Lower leg skin (tissue), 3 donors: ENCODE measurements at regions not wholly inside any gene's neighbourhood (a gene's known extent, or its start where the extent isn't known, plus 50 kb on each side); places are given as distances from the start of the nearest gene placed in this dataset.

Experiments
- CTCF ChIP-seq, 3 donors: fragments of 450-650 bp; IDR thresholded peaks; one replicate each; pipeline ENCODE4 v1.5.1; 2016; ENCODE audit warnings: antibody characterized with exemption in 3 of 3, mild to moderate bottlenecking in 3 of 3, moderate library complexity in 2 of 3
- POLR2A ChIP-seq, 2 donors: fragments of 450-650 bp; IDR thresholded peaks; one replicate each; pipeline ENCODE4 v1.6.1; 2016 to 2017; ENCODE audit warnings: antibody characterized with exemption in 2 of 2, mild to moderate bottlenecking in 1 of 2, moderate library complexity in 1 of 2

GRCh38 chr5:130963798-130964197, 201.3 kb downstream of the HINT1 start:
- TF ChIP-seq POLR2A (IDR thresholded peaks at IDR 0.05) (no peak), CTCF (IDR thresholded peaks at IDR 0.05) (no peak)
